ENCODE measurements at regions not wholly inside any gene's neighbourhood (a gene's known extent, or its start where the extent isn't known, plus 50 kb on each side); places are given as distances from the start of the nearest gene placed in this dataset.

GRCh38 chr4:178664621-178665020 is 1222.4 kb upstream of the AGA start:
- no peak for TF ChIP-seq CTCF (IDR thresholded peaks at IDR 0.05)
- TF ChIP-seq POLR2AphosphoS5 (IDR thresholded peaks at IDR 0.05; ENCODE audit: insufficient read depth in 1 of 2, low read depth in 1 of 2): no peak

Measured in vagina (tissue), 2 donors.